Activated naive CD8-positive, alpha-beta T cell treated with anti-CD3 and anti-CD28 coated beads for 36 hours (primary cell): ENCODE measurements at regions not wholly inside any gene's neighbourhood (a gene's known extent, or its start where the extent isn't known, plus 50 kb on each side); places are given as distances from the start of the nearest gene placed in this dataset.
"Not testable (repeated sequence)": the region's sequence is repeated elsewhere in the genome, so short reads cannot be mapped to it uniquely, and the experiment has no call there.

Source experiments
- DNase-seq: peaks from one replicate; pipeline ENCODE4 v3.0.0; 2021
- H3K27ac Mint-ChIP-seq: one replicate; pipeline ENCODE4 v1.8.0; 2022; ENCODE audit warnings: mild to moderate bottlenecking, moderate library complexity, mixed read lengths
- H3K27me3 Mint-ChIP-seq: one replicate; pipeline ENCODE4 v1.8.0; 2022; ENCODE audit warnings: mild to moderate bottlenecking, mixed read lengths
- H3K36me3 Mint-ChIP-seq: one replicate; pipeline ENCODE4 v1.8.0; 2021; ENCODE audit warnings: mild to moderate bottlenecking, mixed read lengths
- H3K4me1 Mint-ChIP-seq: one replicate; pipeline ENCODE4 v1.8.0; 2021; ENCODE audit warnings: mixed read lengths
- H3K4me3 Mint-ChIP-seq: one replicate; pipeline ENCODE4 v1.8.0; 2022; ENCODE audit warnings: mild to moderate bottlenecking, moderate library complexity, mixed read lengths
- H3K9me3 Mint-ChIP-seq: one replicate; pipeline ENCODE4 v1.8.0; 2022; ENCODE audit warnings: mixed read lengths

GRCh38 chr16:64287655-64288528 is 834.0 kb downstream of the CDH11 start:
- no peak for DNase-seq
- H3K4me1 Mint-ChIP-seq, result no peaks in the 10 kb centered on the region
- no peak overlapping the region for H3K4me3 Mint-ChIP-seq

GRCh38 chr16:64282181-64282580 is 839.7 kb downstream of the CDH11 start:
- Mint-ChIP-seq H3K27me3 (no peaks in the 10 kb centered on the region), H3K36me3 (no peaks in the 10 kb centered on the region)
- DNase-seq, result no peak

More at GRCh38 chr16:64287655-64288528, 834.0 kb downstream of the CDH11 start:
- Mint-ChIP-seq H3K9me3 (peaks cover 5% of the 10 kb centered on the region), H3K36me3 (no peaks in the 10 kb centered on the region), H3K27ac (no peak overlapping the region), H3K27me3 (no peaks in the 10 kb centered on the region)

GRCh38 chr16:64280317-64280716 is 841.5 kb downstream of the CDH11 start:
- Mint-ChIP-seq H3K27me3 (no peaks in the 10 kb centered on the region), H3K27ac (no peak overlapping the region), H3K9me3 (peaks cover 17% of the 10 kb centered on the region)

More at GRCh38 chr16:64282181-64282580, 839.7 kb downstream of the CDH11 start:
- Mint-ChIP-seq H3K4me1 (no peaks in the 10 kb centered on the region), H3K27ac (no peak overlapping the region), H3K4me3 (no peak overlapping the region), H3K9me3 (peaks cover 17% of the 10 kb centered on the region)

GRCh38 chr16:64278196-64278595 is 843.7 kb downstream of the CDH11 start:
- H3K4me3 Mint-ChIP-seq, result no peak overlapping the region
- H3K36me3 Mint-ChIP-seq, result no peaks in the 10 kb centered on the region
- H3K4me1 Mint-ChIP-seq, result no peaks in the 10 kb centered on the region
- no peak for DNase-seq
- H3K27ac Mint-ChIP-seq, result no peak overlapping the region
- H3K27me3 Mint-ChIP-seq, result no peaks in the 10 kb centered on the region
- peaks cover 17% of the 10 kb centered on the region for H3K9me3 Mint-ChIP-seq

More at GRCh38 chr16:64280317-64280716, 841.5 kb downstream of the CDH11 start:
- H3K4me3 Mint-ChIP-seq, result no peak overlapping the region
- no peak for DNase-seq
- H3K4me1 Mint-ChIP-seq, result no peaks in the 10 kb centered on the region
- H3K36me3 Mint-ChIP-seq, result no peaks in the 10 kb centered on the region

GRCh38 chr16:64276646-64277045 is 845.2 kb downstream of the CDH11 start:
- no peaks in the 10 kb centered on the region for H3K36me3 Mint-ChIP-seq
- peaks cover 20% of the 10 kb centered on the region for H3K9me3 Mint-ChIP-seq
- no peaks in the 10 kb centered on the region for H3K27me3 Mint-ChIP-seq
- no peak for DNase-seq
- H3K27ac Mint-ChIP-seq, result no peak overlapping the region
- H3K4me3 Mint-ChIP-seq, result no peak overlapping the region
- no peaks in the 10 kb centered on the region for H3K4me1 Mint-ChIP-seq

GRCh38 chr16:64272028-64272427 is 849.8 kb downstream of the CDH11 start:
- H3K4me3 Mint-ChIP-seq, result no peak overlapping the region
- peaks cover 14% of the 10 kb centered on the region for H3K9me3 Mint-ChIP-seq
- H3K27ac Mint-ChIP-seq, result no peak overlapping the region
- H3K27me3 Mint-ChIP-seq, result no peaks in the 10 kb centered on the region
- no peaks in the 10 kb centered on the region for H3K36me3 Mint-ChIP-seq
- DNase-seq, result no peak
- H3K4me1 Mint-ChIP-seq, result no peaks in the 10 kb centered on the region

GRCh38 chr16:64269756-64270155 is 852.1 kb downstream of the CDH11 start:
- peaks cover 14% of the 10 kb centered on the region for H3K9me3 Mint-ChIP-seq
- no peak overlapping the region for H3K27ac Mint-ChIP-seq
- no peaks in the 10 kb centered on the region for H3K36me3 Mint-ChIP-seq
- no peak for DNase-seq
- H3K4me1 Mint-ChIP-seq, result no peaks in the 10 kb centered on the region
- no peak overlapping the region for H3K4me3 Mint-ChIP-seq
- no peaks in the 10 kb centered on the region for H3K27me3 Mint-ChIP-seq

- DNase-seq, result no peak
- Mint-ChIP-seq H3K27me3 (no peaks in the 10 kb centered on the region), H3K4me3 (no peak overlapping the region), H3K27ac (no peak overlapping the region), H3K36me3 (no peaks in the 10 kb centered on the region), H3K9me3 (peaks cover 12% of the 10 kb centered on the region), H3K4me1 (no peaks in the 10 kb centered on the region)
These were observed 856.1 kb downstream of the CDH11 start for GRCh38 chr16:64265756-64266155.

GRCh38 chr16:64260631-64261401 is 861.0 kb downstream of the CDH11 start:
- not testable (repeated sequence) for H3K36me3 Mint-ChIP-seq, H3K27ac Mint-ChIP-seq, H3K4me3 Mint-ChIP-seq, DNase-seq, H3K27me3 Mint-ChIP-seq, H3K4me1 Mint-ChIP-seq
- peaks cover 12% of the 10 kb centered on the region for H3K9me3 Mint-ChIP-seq

- Mint-ChIP-seq H3K27ac (no peak overlapping the region), H3K9me3 (peaks cover 8% of the 10 kb centered on the region), H3K4me3 (no peak overlapping the region), H3K27me3 (no peaks in the 10 kb centered on the region), H3K4me1 (no peaks in the 10 kb centered on the region), H3K36me3 (no peaks in the 10 kb centered on the region)
- DNase-seq, result no peak
These were observed 867.2 kb downstream of the CDH11 start for GRCh38 chr16:64254443-64255367.

GRCh38 chr16:64253525-64253924 is 868.3 kb downstream of the CDH11 start:
- Mint-ChIP-seq H3K4me3 (no peak overlapping the region), H3K27me3 (no peaks in the 10 kb centered on the region), H3K27ac (no peak overlapping the region), H3K36me3 (no peaks in the 10 kb centered on the region), H3K9me3 (peaks cover 6% of the 10 kb centered on the region), H3K4me1 (no peaks in the 10 kb centered on the region)
- no peak for DNase-seq

- no peak for DNase-seq
- Mint-ChIP-seq H3K4me3 (no peak overlapping the region), H3K27ac (no peak overlapping the region), H3K27me3 (no peaks in the 10 kb centered on the region), H3K36me3 (no peaks in the 10 kb centered on the region), H3K4me1 (no peaks in the 10 kb centered on the region), H3K9me3 (peaks cover 6% of the 10 kb centered on the region)
These were observed 868.8 kb downstream of the CDH11 start for GRCh38 chr16:64253096-64253495.

GRCh38 chr16:64251742-64252141 is 870.1 kb downstream of the CDH11 start:
- H3K36me3 Mint-ChIP-seq, result no peaks in the 10 kb centered on the region
- peaks cover 5% of the 10 kb centered on the region for H3K9me3 Mint-ChIP-seq
- H3K4me3 Mint-ChIP-seq, result no peak overlapping the region
- H3K27ac Mint-ChIP-seq, result no peak overlapping the region
- DNase-seq, result no peak
- H3K27me3 Mint-ChIP-seq, result no peaks in the 10 kb centered on the region
- H3K4me1 Mint-ChIP-seq, result no peaks in the 10 kb centered on the region

- no peaks in the 10 kb centered on the region for H3K36me3 Mint-ChIP-seq
- no peak overlapping the region for H3K4me3 Mint-ChIP-seq
- H3K9me3 Mint-ChIP-seq, result peaks cover 4% of the 10 kb centered on the region
- H3K27ac Mint-ChIP-seq, result no peak overlapping the region
- no peak for DNase-seq
- no peaks in the 10 kb centered on the region for H3K27me3 Mint-ChIP-seq
- H3K4me1 Mint-ChIP-seq, result no peaks in the 10 kb centered on the region
These were observed 871.0 kb downstream of the CDH11 start for GRCh38 chr16:64250866-64251265.

GRCh38 chr16:64242492-64242891 is 879.4 kb downstream of the CDH11 start:
- Mint-ChIP-seq H3K27me3 (no peaks in the 10 kb centered on the region), H3K27ac (no peak overlapping the region), H3K36me3 (no peaks in the 10 kb centered on the region), H3K9me3 (peaks cover 10% of the 10 kb centered on the region), H3K4me3 (no peak overlapping the region), H3K4me1 (no peaks in the 10 kb centered on the region)
- DNase-seq, result no peak
